ENCODE measurements at regions not wholly inside any gene's neighbourhood (a gene's known extent, or its start where the extent isn't known, plus 50 kb on each side); places are given as distances from the start of the nearest gene placed in this dataset.

DNA sequence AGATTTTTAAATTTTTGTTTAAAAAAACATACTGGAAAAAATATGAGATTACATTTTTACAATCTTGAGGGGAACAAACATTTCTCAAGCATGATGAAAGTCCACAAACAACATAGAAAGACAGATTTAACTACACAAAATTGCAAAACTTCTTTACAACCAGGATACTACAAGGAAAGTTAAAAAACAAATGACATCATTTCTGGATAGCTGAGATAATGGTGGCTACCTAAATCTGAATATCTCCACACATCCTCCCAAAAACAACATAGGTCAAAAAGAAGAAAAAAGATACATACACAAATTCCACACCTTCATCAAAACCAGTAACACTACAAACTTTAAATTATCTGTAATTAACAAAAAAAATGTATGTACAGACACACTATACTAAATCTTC is 120.8 kb upstream of the TNPO1 start:
- no peaks in the 10 kb centered on the region for H3K36me3 ChIP-seq (ENCODE audit: insufficient read depth)
- ATAC-seq (no peak), DNase-seq (ENCODE audit: low spot score) (no peak)
- H3K9me3 Mint-ChIP-seq = no peaks in the 10 kb centered on the region
- H3K27me3 Mint-ChIP-seq (ENCODE audit: insufficient read depth, low read depth, poor library complexity) = no peaks in the 10 kb centered on the region
- H3K4me3 Mint-ChIP-seq = no peak overlapping the region
- no peaks in the 10 kb centered on the region for H3K4me1 ChIP-seq (ENCODE audit: insufficient read depth)
- H3K27ac Mint-ChIP-seq = no peak overlapping the region
- H2AFZ ChIP-seq = no peak overlapping the region
- no peaks in the 10 kb centered on the region for H3K36me3 Mint-ChIP-seq (ENCODE audit: low read depth)
- no peaks in the 10 kb centered on the region for H4K20me1 ChIP-seq (replicated peaks; ENCODE audit: insufficient read depth)
- no peak overlapping the region for H3K4me3 ChIP-seq
- H3K4me2 ChIP-seq = no peak overlapping the region
- H3K27ac ChIP-seq (ENCODE audit: low read depth) = no peak overlapping the region
- H3F3A ChIP-seq (replicated peaks; ENCODE audit: low read depth) = no peaks in the 10 kb centered on the region
- peaks cover 3% of the 10 kb centered on the region; the same call in 1 of the 3 replicates for H3K4me1 Mint-ChIP-seq
- TF ChIP-seq ZNF114 (CRISPR knock-in tag; IDR thresholded peaks at IDR 0.05) (no peak), NANOG (IDR thresholded peaks at IDR 0.05; ENCODE audit: borderline replicate concordance) (no peak), ZNF331 (CRISPR knock-in tag; IDR thresholded peaks at IDR 0.05; ENCODE audit: low read depth) (no peak), POLR2AphosphoS5 (IDR thresholded peaks at IDR 0.05; ENCODE audit: low read depth) (no peak), CREB1 (CRISPR knock-in tag; IDR thresholded peaks at IDR 0.05; ENCODE audit: low read depth) (no peak), EZH2phosphoT487 (IDR thresholded peaks at IDR 0.05; ENCODE audit: unreplicated experiment) (no peak)
- no peaks in the 10 kb centered on the region for H3K79me2 ChIP-seq (replicated peaks; ENCODE audit: insufficient read depth)
- no peaks in the 10 kb centered on the region; the same call in 1 of the 2 replicates for H3K9me2 ChIP-seq (ENCODE audit: insufficient read depth)
- H3K27me3 ChIP-seq (ENCODE audit: insufficient read depth) = no peaks in the 10 kb centered on the region

DNA sequence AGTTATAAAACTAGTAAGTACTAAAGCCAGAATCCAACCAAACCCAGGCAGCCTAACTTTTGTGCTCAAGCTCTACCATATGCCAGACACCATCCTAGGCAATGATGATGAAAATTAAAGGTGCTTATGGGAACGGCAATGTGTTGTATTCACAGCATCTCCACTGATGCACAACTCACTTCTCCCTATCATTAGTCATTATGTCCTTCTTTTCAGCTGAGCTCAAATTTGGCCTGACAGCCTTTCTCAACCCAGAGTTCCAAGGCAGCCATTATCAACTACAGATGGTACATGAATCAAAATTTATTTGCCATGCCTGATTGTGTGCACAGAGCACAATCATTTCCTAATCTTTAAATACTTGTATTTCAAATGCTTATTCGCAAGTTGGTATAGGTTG is 121.6 kb upstream of the TNPO1 start:
- Histone ChIP-seq H3K4me3 (no peak overlapping the region), H3K4me2 (no peak overlapping the region), H3K4me1 (ENCODE audit: insufficient read depth) (no peaks in the 10 kb centered on the region), H3K79me2 (replicated peaks; ENCODE audit: insufficient read depth) (no peaks in the 10 kb centered on the region), H3K36me3 (ENCODE audit: insufficient read depth) (no peaks in the 10 kb centered on the region), H2AFZ (no peak overlapping the region), H4K20me1 (replicated peaks; ENCODE audit: insufficient read depth) (no peaks in the 10 kb centered on the region), H3K27ac (ENCODE audit: low read depth) (no peak overlapping the region), H3F3A (replicated peaks; ENCODE audit: low read depth) (no peaks in the 10 kb centered on the region), H3K9me2 (ENCODE audit: insufficient read depth) (no peaks in the 10 kb centered on the region; the same call in 1 of the 2 replicates), H3K27me3 (ENCODE audit: insufficient read depth) (no peaks in the 10 kb centered on the region)
- TF ChIP-seq, protein P1, sequence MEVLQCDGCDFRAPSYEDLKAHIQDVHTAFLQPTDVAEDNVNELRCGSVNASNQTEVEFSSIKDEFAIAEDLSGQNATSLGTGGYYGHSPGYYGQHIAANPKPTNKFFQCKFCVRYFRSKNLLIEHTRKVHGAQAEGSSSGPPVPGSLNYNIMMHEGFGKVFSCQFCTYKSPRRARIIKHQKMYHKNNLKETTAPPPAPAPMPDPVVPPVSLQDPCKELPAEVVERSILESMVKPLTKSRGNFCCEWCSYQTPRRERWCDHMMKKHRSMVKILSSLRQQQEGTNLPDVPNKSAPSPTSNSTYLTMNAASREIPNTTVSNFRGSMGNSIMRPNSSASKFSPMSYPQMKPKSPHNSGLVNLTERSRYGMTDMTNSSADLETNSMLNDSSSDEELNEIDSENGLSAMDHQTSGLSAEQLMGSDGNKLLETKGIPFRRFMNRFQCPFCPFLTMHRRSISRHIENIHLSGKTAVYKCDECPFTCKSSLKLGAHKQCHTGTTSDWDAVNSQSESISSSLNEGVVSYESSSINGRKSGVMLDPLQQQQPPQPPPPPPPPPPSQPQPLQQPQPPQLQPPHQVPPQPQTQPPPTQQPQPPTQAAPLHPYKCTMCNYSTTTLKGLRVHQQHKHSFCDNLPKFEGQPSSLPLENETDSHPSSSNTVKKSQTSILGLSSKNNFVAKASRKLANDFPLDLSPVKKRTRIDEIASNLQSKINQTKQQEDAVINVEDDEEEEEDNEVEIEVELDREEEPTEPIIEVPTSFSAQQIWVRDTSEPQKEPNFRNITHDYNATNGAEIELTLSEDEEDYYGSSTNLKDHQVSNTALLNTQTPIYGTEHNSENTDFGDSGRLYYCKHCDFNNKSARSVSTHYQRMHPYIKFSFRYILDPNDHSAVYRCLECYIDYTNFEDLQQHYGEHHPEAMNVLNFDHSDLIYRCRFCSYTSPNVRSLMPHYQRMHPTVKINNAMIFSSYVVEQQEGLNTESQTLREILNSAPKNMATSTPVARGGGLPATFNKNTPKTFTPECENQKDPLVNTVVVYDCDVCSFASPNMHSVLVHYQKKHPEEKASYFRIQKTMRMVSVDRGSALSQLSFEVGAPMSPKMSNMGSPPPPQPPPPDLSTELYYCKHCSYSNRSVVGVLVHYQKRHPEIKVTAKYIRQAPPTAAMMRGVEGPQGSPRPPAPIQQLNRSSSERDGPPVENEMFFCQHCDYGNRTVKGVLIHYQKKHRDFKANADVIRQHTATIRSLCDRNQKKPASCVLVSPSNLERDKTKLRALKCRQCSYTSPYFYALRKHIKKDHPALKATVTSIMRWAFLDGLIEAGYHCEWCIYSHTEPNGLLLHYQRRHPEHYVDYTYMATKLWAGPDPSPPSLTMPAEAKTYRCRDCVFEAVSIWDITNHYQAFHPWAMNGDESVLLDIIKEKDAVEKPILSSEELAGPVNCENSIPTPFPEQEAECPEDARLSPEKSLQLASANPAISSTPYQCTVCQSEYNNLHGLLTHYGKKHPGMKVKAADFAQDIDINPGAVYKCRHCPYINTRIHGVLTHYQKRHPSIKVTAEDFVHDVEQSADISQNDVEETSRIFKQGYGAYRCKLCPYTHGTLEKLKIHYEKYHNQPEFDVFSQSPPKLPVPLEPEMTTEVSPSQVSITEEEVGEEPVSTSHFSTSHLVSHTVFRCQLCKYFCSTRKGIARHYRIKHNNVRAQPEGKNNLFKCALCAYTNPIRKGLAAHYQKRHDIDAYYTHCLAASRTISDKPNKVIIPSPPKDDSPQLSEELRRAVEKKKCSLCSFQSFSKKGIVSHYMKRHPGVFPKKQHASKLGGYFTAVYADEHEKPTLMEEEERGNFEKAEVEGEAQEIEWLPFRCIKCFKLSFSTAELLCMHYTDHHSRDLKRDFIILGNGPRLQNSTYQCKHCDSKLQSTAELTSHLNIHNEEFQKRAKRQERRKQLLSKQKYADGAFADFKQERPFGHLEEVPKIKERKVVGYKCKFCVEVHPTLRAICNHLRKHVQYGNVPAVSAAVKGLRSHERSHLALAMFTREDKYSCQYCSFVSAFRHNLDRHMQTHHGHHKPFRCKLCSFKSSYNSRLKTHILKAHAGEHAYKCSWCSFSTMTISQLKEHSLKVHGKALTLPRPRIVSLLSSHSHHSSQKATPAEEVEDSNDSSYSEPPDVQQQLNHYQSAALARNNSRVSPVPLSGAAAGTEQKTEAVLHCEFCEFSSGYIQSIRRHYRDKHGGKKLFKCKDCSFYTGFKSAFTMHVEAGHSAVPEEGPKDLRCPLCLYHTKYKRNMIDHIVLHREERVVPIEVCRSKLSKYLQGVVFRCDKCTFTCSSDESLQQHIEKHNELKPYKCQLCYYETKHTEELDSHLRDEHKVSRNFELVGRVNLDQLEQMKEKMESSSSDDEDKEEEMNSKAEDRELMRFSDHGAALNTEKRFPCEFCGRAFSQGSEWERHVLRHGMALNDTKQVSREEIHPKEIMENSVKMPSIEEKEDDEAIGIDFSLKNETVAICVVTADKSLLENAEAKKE (CRISPR knock-in tag; IDR thresholded peaks at IDR 0.05) = no peak
- no peak for TF ChIP-seq EZH2phosphoT487 (IDR thresholded peaks at IDR 0.05; ENCODE audit: unreplicated experiment)
- TF ChIP-seq, protein P2, sequence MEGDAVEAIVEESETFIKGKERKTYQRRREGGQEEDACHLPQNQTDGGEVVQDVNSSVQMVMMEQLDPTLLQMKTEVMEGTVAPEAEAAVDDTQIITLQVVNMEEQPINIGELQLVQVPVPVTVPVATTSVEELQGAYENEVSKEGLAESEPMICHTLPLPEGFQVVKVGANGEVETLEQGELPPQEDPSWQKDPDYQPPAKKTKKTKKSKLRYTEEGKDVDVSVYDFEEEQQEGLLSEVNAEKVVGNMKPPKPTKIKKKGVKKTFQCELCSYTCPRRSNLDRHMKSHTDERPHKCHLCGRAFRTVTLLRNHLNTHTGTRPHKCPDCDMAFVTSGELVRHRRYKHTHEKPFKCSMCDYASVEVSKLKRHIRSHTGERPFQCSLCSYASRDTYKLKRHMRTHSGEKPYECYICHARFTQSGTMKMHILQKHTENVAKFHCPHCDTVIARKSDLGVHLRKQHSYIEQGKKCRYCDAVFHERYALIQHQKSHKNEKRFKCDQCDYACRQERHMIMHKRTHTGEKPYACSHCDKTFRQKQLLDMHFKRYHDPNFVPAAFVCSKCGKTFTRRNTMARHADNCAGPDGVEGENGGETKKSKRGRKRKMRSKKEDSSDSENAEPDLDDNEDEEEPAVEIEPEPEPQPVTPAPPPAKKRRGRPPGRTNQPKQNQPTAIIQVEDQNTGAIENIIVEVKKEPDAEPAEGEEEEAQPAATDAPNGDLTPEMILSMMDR (conservative IDR thresholded peaks at IDR 0.05; ENCODE audit: low read depth in 2 of 2) = no peak
- Mint-ChIP-seq H3K4me3 (no peak overlapping the region), H3K9me3 (no peaks in the 10 kb centered on the region), H3K27ac (no peak overlapping the region), H3K27me3 (ENCODE audit: insufficient read depth, low read depth, poor library complexity) (no peaks in the 10 kb centered on the region), H3K4me1 (peaks cover 3% of the 10 kb centered on the region; the same call in 1 of the 3 replicates), H3K36me3 (ENCODE audit: low read depth) (no peaks in the 10 kb centered on the region)
- no peak for ATAC-seq
- DNase-seq (ENCODE audit: low spot score) = no peak
